GM12878 (cell line): ENCODE measurements at regions not wholly inside any gene's neighbourhood (a gene's known extent, or its start where the extent isn't known, plus 50 kb on each side); places are given as distances from the start of the nearest gene placed in this dataset.

Experiments used
- ATAC-seq: fragments of 200-7000 bp; cut with Tn5 transposase; 3 replicates; pipeline ENCODE4 v1.9.1; 2020; ENCODE audit warnings: mild to moderate bottlenecking, moderate library complexity
- BruUV-seq: library from RNA; stranded (reverse); fragments of 400-500 nt; replicated peaks from 2 replicates; lab custom pipeline; 2021; lab: Mats Ljungman, UMichigan
- CTCF ChIA-PET: fragments of 300-600 bp; sonication (Branson Sonifier 250); formaldehyde crosslinking; extraction: SDS; loops from one replicate; lab custom pipeline; 2021; ENCODE audit warnings: inconsistent platforms; lab: Yijun Ruan, JAX
- POLR2A ChIA-PET: fragments of 350-600 bp; formaldehyde crosslinking; extraction: SDS; loops from one replicate; lab custom pipeline; 2021; ENCODE audit warnings: inconsistent platforms; lab: Charles Lee
- RAD21 ChIA-PET: fragments of 300-600 bp; sonication (Branson Sonifier 250); formaldehyde crosslinking; loops from one replicate; lab custom pipeline; 2023; ENCODE audit warnings: antibody characterized with exemption; ENCODE audit not compliant: unreplicated experiment; lab: Charles Lee
- SMC1A ChIA-PET: fragments of 300-600 bp; sonication (Branson Sonifier 250); formaldehyde crosslinking; loops from one replicate; lab custom pipeline; 2023; ENCODE audit not compliant: unreplicated experiment, uncharacterized antibody; lab: Charles Lee
- DNase-seq: peaks from one replicate; pipeline ENCODE4 v3.0.0-alpha.2; 2011; ENCODE audit warnings: low read depth, low spot score
- FAIRE-seq: peaks from 3 replicates; lab custom pipeline; 2011; peaks lifted over from hg19 to GRCh38; lab: Jason Lieb, UNC
- H2AFZ ChIP-seq: 2 replicates; pipeline ENCODE4 v1.6.0; 2011; ENCODE audit warnings: low read depth, low read length, control low read depth; ENCODE audit not compliant: control insufficient read depth
- H3K27ac ChIP-seq: 2 replicates; pipeline ENCODE4 v1.5.1; 2011; ENCODE audit warnings: control low read depth; ENCODE audit not compliant: control insufficient read depth, insufficient read depth
- H3K27me3 ChIP-seq, 2 experiments: replicated peaks in 1 of 2; 2 replicates each; pipeline versions ENCODE4 v1.6.0 to v1.6.1; 2011; ENCODE audit warnings: low read length in 1 of 2; ENCODE audit not compliant: control insufficient read depth in 2 of 2, insufficient read depth in 2 of 2
- H3K36me3 ChIP-seq, 2 experiments: 2 replicates each; pipeline ENCODE4 v1.5.1; 2011; ENCODE audit warnings: low read length in 1 of 2; ENCODE audit not compliant: control insufficient read depth in 2 of 2, insufficient read depth in 2 of 2
- H3K4me1 ChIP-seq: 2 replicates; pipeline ENCODE4 v1.6.1; 2011; ENCODE audit warnings: mild to moderate bottlenecking, low read length, moderate library complexity, mixed read lengths; ENCODE audit not compliant: control insufficient read depth, insufficient read depth
- H3K4me2 ChIP-seq: 2 replicates; pipeline ENCODE4 v1.6.0; 2011; ENCODE audit warnings: control low read depth; ENCODE audit not compliant: control insufficient read depth, insufficient read depth
- H3K4me3 ChIP-seq: fragments of 200-600 bp; sonication (generic); 2 replicates; pipeline ENCODE4 v1.5.1; 2016
- H3K79me2 ChIP-seq: 2 replicates; pipeline ENCODE4 v1.6.0; 2011; ENCODE audit warnings: low read length; ENCODE audit not compliant: control insufficient read depth, insufficient read depth
- H3K9ac ChIP-seq: 2 replicates; pipeline ENCODE4 v1.8.0; 2011; ENCODE audit warnings: low read length, control low read depth, mixed read lengths; ENCODE audit not compliant: control insufficient read depth, insufficient read depth
- H3K9me3 ChIP-seq: replicated peaks from 3 replicates; pipeline ENCODE4 v1.5.1; 2011; ENCODE audit warnings: mild to moderate bottlenecking, low read length; ENCODE audit not compliant: control insufficient read depth, insufficient read depth
- H4K20me1 ChIP-seq: 2 replicates; pipeline ENCODE4 v1.6.0; 2011; ENCODE audit not compliant: control insufficient read depth, insufficient read depth
- ATF2 ChIP-seq: IDR thresholded peaks from 2 replicates; pipeline ENCODE4 v1.6.1; 2012; ENCODE audit warnings: low read length, inconsistent platforms
- BCL3 ChIP-seq: IDR thresholded peaks from 2 replicates; pipeline ENCODE4 v1.6.1; 2011; ENCODE audit warnings: borderline replicate concordance, low read depth, mild to moderate bottlenecking, moderate library complexity, low read length; ENCODE audit not compliant: insufficient read depth, poor library complexity, severe bottlenecking
- CEBPZ ChIP-seq: fragments of 150-350 bp; IDR thresholded peaks from 2 replicates; pipeline ENCODE4 v1.6.1; 2016; ENCODE audit warnings: low read depth, low read length
- EED ChIP-seq: sonication (generic); IDR thresholded peaks from 2 replicates; pipeline ENCODE4 v1.6.1; 2016; ENCODE audit warnings: antibody characterized with exemption, low read depth
- ELK1 ChIP-seq: IDR thresholded peaks from 2 replicates; pipeline ENCODE4 v1.6.1; 2012; ENCODE audit warnings: low read depth, low read length, improper control_type of control experiment
- PRDM15 ChIP-seq: fragments of 450-650 bp; formaldehyde crosslinking; IDR thresholded peaks from 2 replicates; pipeline ENCODE4 v1.4.0; 2020; ENCODE audit warnings: mild to moderate bottlenecking, moderate library complexity
- RBBP5 ChIP-seq: fragments of 200-600 bp; sonication (generic); conservative IDR thresholded peaks from 2 replicates; pipeline ENCODE4 v1.6.1; 2016
- SREBF1 ChIP-seq: IDR thresholded peaks from 2 replicates; pipeline ENCODE4 v1.6.1; 2012; ENCODE audit warnings: mild to moderate bottlenecking, low read length
- SRF ChIP-seq, 2 experiments: IDR thresholded peaks; 2 replicates each; pipeline ENCODE4 v1.6.1; 2011; ENCODE audit warnings: low read depth in 2 of 2, low read length in 2 of 2, mild to moderate bottlenecking in 1 of 2, moderate library complexity in 1 of 2
- TCF7 ChIP-seq: IDR thresholded peaks from 2 replicates; pipeline ENCODE4 v1.6.1; 2014; ENCODE audit warnings: antibody characterized with exemption, borderline replicate concordance
- ZNF384 ChIP-seq: IDR thresholded peaks from 2 replicates; pipeline ENCODE4 v1.6.1; 2012; ENCODE audit warnings: low read depth, mild to moderate bottlenecking, low read length, improper control_type of control experiment, borderline replicate concordance
- WGBS: methylation state at CpG from one replicate; pipeline ENCODE4 v1.1.6; 2016; ENCODE audit warnings: low lambda C conversion rate; ENCODE audit not compliant: insufficient replicate concordance, insufficient coverage; ENCODE audit errors: missing lambda C conversion rate; 5-methylcytosine and 5-hydroxymethylcytosine counted together
- in situ Hi-C: fragments of 300-500 bp; cut with MboI; formaldehyde crosslinking; loops from 9 replicates; pipeline ENCODE4 v1.14.3; 2018; ENCODE audit warnings: mixed read lengths
- intact Hi-C: fragments of 100-400 bp; cut with micrococcal nuclease; formaldehyde crosslinking; loops from one replicate; pipeline ENCODE4 v1.14.2; 2022; ENCODE audit not compliant: unreplicated experiment

- TF ChIP-seq CEBPZ (no peak), SRF (IDR thresholded peaks at IDR 0.05; ENCODE audit: low read depth in 2 of 2, low read length in 2 of 2) (no peak), TCF7 (no peak), SREBF1 (no peak), ZNF384 (no peak)
These were observed 83.4 kb upstream of the EPHA6 start (continued) for GRCh38 chr3:96731031-96731430.

GRCh38 chr3:96734273-96735009, 80.0 kb upstream of the EPHA6 start:
- FAIRE-seq (no peak), DNase-seq (no peak), ATAC-seq (no peak)
- Histone ChIP-seq H3K9me3 (no peaks in the 10 kb centered on the region), H3K4me2 (no peak overlapping the region), H3K4me3 (no peak overlapping the region), H4K20me1 (no peaks in the 10 kb centered on the region), H3K36me3 (no peaks in the 10 kb centered on the region), H3K9ac (no peak overlapping the region), H3K4me1 (no peaks in the 10 kb centered on the region), H3K27ac (no peak overlapping the region), H3K79me2 (no peaks in the 10 kb centered on the region), H2AFZ (no peak overlapping the region), H3K27me3 (no peaks in the 10 kb centered on the region)
- CTCF ChIA-PET, result no interaction called here
- in situ Hi-C loops, result no loop called here
- SMC1A ChIA-PET, result no interaction called here
- BruUV-seq, result no TSS peak
- RAD21 ChIA-PET, result no interaction called here
- intact Hi-C loops, result no loop called here
- POLR2A ChIA-PET, result no interaction called here
- 15% methylated on average over 2 of the region's 2 CpGs for WGBS
- TF ChIP-seq RBBP5, result no peak
- TF ChIP-seq BCL3, result no peak
- no peak for TF ChIP-seq PRDM15 (CRISPR knock-in tag)
- TF ChIP-seq ATF2, result no peak
- no peak for TF ChIP-seq ELK1
- no peak for TF ChIP-seq EED
